ENCODE measurements at regions not wholly inside any gene's neighbourhood (a gene's known extent, or its start where the extent isn't known, plus 50 kb on each side); places are given as distances from the start of the nearest gene placed in this dataset.

GRCh38 chr20:39295301-39295700 lies 333.2 kb downstream of the DHX35 start:
- no peaks in the 10 kb centered on the region for H3K9me3 ChIP-seq (replicated peaks)
- H3K4me1 ChIP-seq (replicated peaks), result no peaks in the 10 kb centered on the region
- DNase-seq (ENCODE audit: low read depth in 1 of 2, low spot score in 2 of 2), result no peak
- H3K4me3 ChIP-seq, result no peak overlapping the region
- no peaks in the 10 kb centered on the region for H3K36me3 ChIP-seq
- H3K27me3 ChIP-seq (replicated peaks), result no peaks in the 10 kb centered on the region
- no peak overlapping the region for H3K27ac ChIP-seq

- no peaks in the 10 kb centered on the region for H3K4me1 ChIP-seq (replicated peaks)
- no peaks in the 10 kb centered on the region for H3K27me3 ChIP-seq (replicated peaks)
- H3K36me3 ChIP-seq, result no peaks in the 10 kb centered on the region
- no peak for DNase-seq (ENCODE audit: low read depth in 1 of 2, low spot score in 2 of 2)
- no peak overlapping the region for H3K27ac ChIP-seq
- no peak overlapping the region for H3K4me3 ChIP-seq
- no peaks in the 10 kb centered on the region for H3K9me3 ChIP-seq (replicated peaks)
Observed at GRCh38 chr20:39294137-39294725, 332.1 kb downstream of the DHX35 start.

GRCh38 chr20:39292193-39292736 lies 330.1 kb downstream of the DHX35 start:
- H3K27me3 ChIP-seq (replicated peaks), result no peaks in the 10 kb centered on the region
- no peaks in the 10 kb centered on the region for H3K4me1 ChIP-seq (replicated peaks)
- H3K36me3 ChIP-seq, result no peaks in the 10 kb centered on the region
- H3K27ac ChIP-seq, result no peak overlapping the region
- no peak for DNase-seq (ENCODE audit: low read depth in 1 of 2, low spot score in 2 of 2)
- H3K9me3 ChIP-seq (replicated peaks), result no peaks in the 10 kb centered on the region
- H3K4me3 ChIP-seq, result no peak overlapping the region

GRCh38 chr20:39291301-39291700 lies 329.2 kb downstream of the DHX35 start:
- no peak overlapping the region for H3K27ac ChIP-seq
- no peaks in the 10 kb centered on the region for H3K36me3 ChIP-seq
- H3K4me3 ChIP-seq, result no peak overlapping the region
- DNase-seq (ENCODE audit: low read depth in 1 of 2, low spot score in 2 of 2), result no peak
- H3K27me3 ChIP-seq (replicated peaks), result no peaks in the 10 kb centered on the region
- H3K4me1 ChIP-seq (replicated peaks), result no peaks in the 10 kb centered on the region
- no peaks in the 10 kb centered on the region for H3K9me3 ChIP-seq (replicated peaks)

- no peaks in the 10 kb centered on the region for H3K9me3 ChIP-seq (replicated peaks)
- H3K4me3 ChIP-seq, result no peak overlapping the region
- H3K4me1 ChIP-seq (replicated peaks), result no peaks in the 10 kb centered on the region
- no peaks in the 10 kb centered on the region for H3K36me3 ChIP-seq
- no peaks in the 10 kb centered on the region for H3K27me3 ChIP-seq (replicated peaks)
- DNase-seq (ENCODE audit: low read depth in 1 of 2, low spot score in 2 of 2), result no peak
- H3K27ac ChIP-seq, result no peak overlapping the region
Observed at GRCh38 chr20:39290575-39290974, 328.4 kb downstream of the DHX35 start.

GRCh38 chr20:39289831-39290230 lies 327.7 kb downstream of the DHX35 start:
- Histone ChIP-seq H3K36me3 (no peaks in the 10 kb centered on the region), H3K9me3 (replicated peaks) (no peaks in the 10 kb centered on the region), H3K27me3 (replicated peaks) (no peaks in the 10 kb centered on the region), H3K27ac (no peak overlapping the region), H3K4me1 (replicated peaks) (no peaks in the 10 kb centered on the region), H3K4me3 (no peak overlapping the region)
- DNase-seq (ENCODE audit: low read depth in 1 of 2, low spot score in 2 of 2), result no peak

GRCh38 chr20:39289316-39289715 lies 327.2 kb downstream of the DHX35 start:
- no peak overlapping the region for H3K4me3 ChIP-seq
- H3K36me3 ChIP-seq, result no peaks in the 10 kb centered on the region
- H3K9me3 ChIP-seq (replicated peaks), result no peaks in the 10 kb centered on the region
- no peak for DNase-seq (ENCODE audit: low read depth in 1 of 2, low spot score in 2 of 2)
- no peaks in the 10 kb centered on the region for H3K4me1 ChIP-seq (replicated peaks)
- no peak overlapping the region for H3K27ac ChIP-seq
- H3K27me3 ChIP-seq (replicated peaks), result no peaks in the 10 kb centered on the region

GRCh38 chr20:39283464-39283863 lies 321.3 kb downstream of the DHX35 start:
- Histone ChIP-seq H3K36me3 (no peaks in the 10 kb centered on the region), H3K4me3 (no peak overlapping the region), H3K9me3 (replicated peaks) (no peaks in the 10 kb centered on the region), H3K4me1 (replicated peaks) (no peaks in the 10 kb centered on the region), H3K27ac (no peak overlapping the region), H3K27me3 (replicated peaks) (no peaks in the 10 kb centered on the region)
- DNase-seq (ENCODE audit: low read depth in 1 of 2, low spot score in 2 of 2), result no peak

GRCh38 chr20:39282619-39283092 lies 320.5 kb downstream of the DHX35 start:
- Histone ChIP-seq H3K4me3 (no peak overlapping the region), H3K4me1 (replicated peaks) (no peaks in the 10 kb centered on the region), H3K27ac (no peak overlapping the region), H3K36me3 (no peaks in the 10 kb centered on the region), H3K9me3 (replicated peaks) (no peaks in the 10 kb centered on the region), H3K27me3 (replicated peaks) (no peaks in the 10 kb centered on the region)
- DNase-seq (ENCODE audit: low read depth in 1 of 2, low spot score in 2 of 2), result no peak

- no peaks in the 10 kb centered on the region for H3K27me3 ChIP-seq (replicated peaks)
Observed at GRCh38 chr20:39280875-39281274, 318.7 kb downstream of the DHX35 start.

GRCh38 chr20:39278230-39278788 lies 316.2 kb downstream of the DHX35 start:
- Histone ChIP-seq H3K27me3 (replicated peaks) (no peaks in the 10 kb centered on the region), H3K27ac (no peak overlapping the region), H3K36me3 (no peaks in the 10 kb centered on the region), H3K4me1 (replicated peaks) (no peaks in the 10 kb centered on the region), H3K9me3 (replicated peaks) (no peaks in the 10 kb centered on the region), H3K4me3 (no peak overlapping the region)
- no peak for DNase-seq (ENCODE audit: low read depth in 1 of 2, low spot score in 2 of 2)

More at GRCh38 chr20:39280875-39281274, 318.7 kb downstream of the DHX35 start:
- Histone ChIP-seq H3K27ac (no peak overlapping the region), H3K9me3 (replicated peaks) (no peaks in the 10 kb centered on the region), H3K36me3 (no peaks in the 10 kb centered on the region), H3K4me3 (no peak overlapping the region), H3K4me1 (replicated peaks) (no peaks in the 10 kb centered on the region)
- no peak for DNase-seq (ENCODE audit: low read depth in 1 of 2, low spot score in 2 of 2)

- Histone ChIP-seq H3K4me3 (no peak overlapping the region), H3K27ac (no peak overlapping the region), H3K9me3 (replicated peaks) (no peaks in the 10 kb centered on the region), H3K27me3 (replicated peaks) (no peaks in the 10 kb centered on the region), H3K4me1 (replicated peaks) (no peaks in the 10 kb centered on the region), H3K36me3 (no peaks in the 10 kb centered on the region)
- DNase-seq (ENCODE audit: low read depth in 1 of 2, low spot score in 2 of 2), result no peak
Observed at GRCh38 chr20:39277185-39277584, 315.0 kb downstream of the DHX35 start.

GRCh38 chr20:39270837-39271604 lies 308.9 kb downstream of the DHX35 start:
- H3K9me3 ChIP-seq (replicated peaks), result no peaks in the 10 kb centered on the region
- no peaks in the 10 kb centered on the region for H3K27me3 ChIP-seq (replicated peaks)
- no peaks in the 10 kb centered on the region for H3K36me3 ChIP-seq
- H3K27ac ChIP-seq, result no peak overlapping the region
- H3K4me1 ChIP-seq (replicated peaks), result no peaks in the 10 kb centered on the region
- no peak overlapping the region for H3K4me3 ChIP-seq
- no peak for DNase-seq (ENCODE audit: low read depth in 1 of 2, low spot score in 2 of 2)
